NCI-H460 (cell line): ENCODE measurements at regions not wholly inside any gene's neighbourhood (a gene's known extent, or its start where the extent isn't known, plus 50 kb on each side); places are given as distances from the start of the nearest gene placed in this dataset.
A peak's percentile ranks its signal among the peaks of the same experiment; 100 is the strongest.

ENCODE experiments used
- DNase-seq: peaks from one replicate; pipeline ENCODE4 v3.0.0-alpha.2; 2016; ENCODE audit warnings: low read depth; ENCODE audit errors: extremely low read depth

DNA sequence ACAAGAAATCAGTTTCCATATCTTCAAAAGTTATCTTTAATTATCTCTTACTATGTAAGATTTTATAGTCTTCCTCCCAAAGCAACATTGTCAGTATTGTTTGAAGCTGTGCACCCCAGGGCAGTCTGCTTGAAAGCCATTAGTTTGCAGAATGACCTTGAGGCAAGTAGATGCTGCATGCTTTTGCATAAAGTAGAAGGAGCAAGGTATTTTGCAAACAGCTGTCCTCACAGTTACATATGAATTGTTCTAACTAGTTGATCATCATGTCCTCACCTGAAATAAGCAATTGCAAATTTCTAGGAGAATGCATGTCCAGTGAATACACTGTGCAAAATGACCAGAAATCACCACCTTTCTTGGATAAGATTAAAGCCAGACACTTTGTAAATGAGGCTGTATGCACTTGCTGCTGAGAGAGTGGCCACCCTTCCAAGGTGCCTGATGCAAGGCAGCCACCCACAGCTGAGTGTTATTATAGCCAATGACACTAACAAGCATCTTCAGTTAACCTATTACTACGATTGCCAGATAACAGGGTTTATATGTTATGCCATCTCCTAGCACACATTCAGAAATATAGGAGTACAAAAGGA is 730.0 kb upstream of the TMEM132C start:
- DNase-seq = no peak

DNA sequence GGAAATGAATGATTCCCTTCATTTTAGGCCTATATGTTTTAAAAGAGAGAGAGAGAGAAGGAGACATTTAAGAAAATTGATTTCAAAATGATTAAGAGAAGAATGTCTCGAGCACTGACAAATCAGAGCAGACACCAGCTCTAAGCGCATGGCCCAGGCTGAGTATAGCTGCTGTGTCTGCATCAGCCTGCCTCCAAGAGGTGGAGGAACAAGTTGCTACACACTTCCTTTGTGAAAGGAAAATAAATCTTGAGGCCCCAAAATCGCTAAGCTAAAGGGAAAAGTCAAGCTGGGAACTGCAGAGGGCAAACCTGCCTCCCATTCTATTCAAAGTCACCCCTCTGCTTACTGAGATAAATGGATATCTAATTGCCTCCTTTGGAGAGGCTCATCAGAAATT is 728.7 kb upstream of the TMEM132C start:
- DNase-seq = no peak

DNA sequence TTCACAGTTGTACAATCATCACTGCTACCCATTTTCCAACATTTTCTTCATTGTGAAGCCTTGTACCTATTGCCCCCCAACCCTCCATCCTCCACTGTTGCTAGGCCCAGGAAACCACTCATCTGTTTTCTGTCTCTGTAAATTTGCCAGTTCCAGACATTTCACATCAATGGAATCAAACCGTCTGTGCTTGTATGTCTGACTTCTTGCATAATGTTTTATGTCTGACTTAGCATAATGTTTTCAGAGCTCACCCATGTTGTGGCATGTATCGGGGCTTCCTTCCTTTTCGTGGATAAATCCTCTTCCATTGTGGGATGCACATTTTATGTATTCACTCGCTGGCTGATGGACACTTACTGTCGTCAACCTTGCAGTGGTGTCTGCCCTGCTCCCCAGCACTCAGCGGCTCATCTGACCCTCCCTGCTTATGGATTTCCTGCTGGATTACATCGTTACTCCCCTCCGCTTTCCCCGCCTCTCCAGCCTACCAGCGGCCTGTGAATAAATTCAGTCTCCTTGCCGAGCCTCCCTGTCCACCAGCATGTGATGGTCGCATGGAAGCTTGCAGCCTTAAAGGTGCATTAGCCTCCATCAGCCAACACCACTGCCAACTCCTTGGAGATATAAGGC is 727.6 kb upstream of the TMEM132C start:
- DNase-seq = no peak

DNA sequence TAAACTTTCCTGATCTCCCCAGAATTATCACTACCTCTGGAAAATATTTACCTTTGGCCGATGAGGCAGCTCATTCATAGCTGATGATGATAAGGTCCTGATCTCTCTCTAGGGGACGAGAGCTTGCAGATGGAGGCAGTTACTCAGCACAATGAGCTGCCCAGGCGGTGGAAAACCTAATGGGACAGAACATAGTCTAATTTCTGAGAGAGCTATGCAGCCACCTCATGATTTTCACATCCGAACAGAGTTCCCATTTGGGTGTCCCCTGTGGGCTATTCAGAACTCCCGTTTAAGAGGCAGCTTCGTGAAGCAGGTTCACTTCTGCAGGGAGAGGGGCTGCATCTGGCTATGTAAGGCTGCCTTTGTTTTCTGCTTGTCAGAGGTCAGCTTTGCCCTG is 724.6 kb upstream of the TMEM132C start:
- DNase-seq = no peak

DNA sequence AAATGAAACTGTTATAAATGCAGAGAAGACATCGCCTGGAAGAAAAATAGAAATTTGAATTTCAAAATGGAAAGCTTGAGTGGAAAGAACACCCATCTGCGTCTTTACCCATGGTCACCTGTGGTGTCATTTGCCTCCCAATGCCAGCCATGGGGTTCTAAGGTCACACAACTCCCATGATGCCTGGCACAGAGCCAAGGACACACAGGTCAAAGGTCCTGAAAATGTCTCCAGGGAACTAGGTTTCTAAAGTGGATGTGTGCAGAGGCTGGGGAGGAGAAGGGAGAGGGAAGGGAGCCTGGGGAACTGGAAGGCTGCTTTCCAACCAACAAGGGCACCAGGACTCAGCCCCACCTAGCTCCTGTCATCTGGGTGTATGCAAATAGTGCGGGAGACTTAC is 724.0 kb upstream of the TMEM132C start:
- no peak for DNase-seq

DNA sequence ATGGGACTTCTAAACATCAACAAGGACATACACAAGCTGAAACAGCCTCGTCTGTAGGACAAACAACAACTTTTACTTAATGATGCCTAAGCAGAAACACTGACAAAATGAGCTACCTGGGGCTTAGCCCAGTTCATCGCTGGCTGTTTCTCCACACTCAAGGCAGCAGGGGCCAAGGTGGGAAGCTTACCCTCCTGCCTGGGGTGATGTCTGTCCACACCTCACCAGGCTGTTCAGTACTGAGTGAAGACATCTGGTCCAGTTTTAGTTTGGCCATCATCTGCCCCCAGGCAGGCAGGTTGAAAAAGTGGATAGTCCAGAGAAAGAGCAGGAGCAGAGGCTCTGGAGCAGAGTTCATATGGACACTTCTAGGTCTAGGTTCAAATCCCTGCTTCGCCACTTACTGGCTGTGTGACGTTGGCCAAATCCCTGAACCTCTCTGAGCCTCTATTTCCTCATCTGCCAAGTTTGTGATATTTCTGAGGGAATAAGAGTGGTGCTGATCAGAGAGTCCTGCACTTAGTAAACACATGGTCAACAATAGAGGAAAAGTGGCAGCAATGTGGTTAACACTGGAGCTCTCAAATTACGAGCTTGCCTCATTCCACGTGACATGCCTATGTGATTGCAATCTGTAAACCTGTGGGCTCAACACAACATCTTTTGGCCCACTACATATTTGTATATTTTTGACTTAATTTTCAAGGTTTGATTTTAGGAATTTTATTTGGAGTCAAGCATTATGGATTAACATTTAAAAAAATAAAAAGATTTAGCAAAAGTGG is 720.1 kb upstream of the TMEM132C start:
- no peak for DNase-seq

DNA sequence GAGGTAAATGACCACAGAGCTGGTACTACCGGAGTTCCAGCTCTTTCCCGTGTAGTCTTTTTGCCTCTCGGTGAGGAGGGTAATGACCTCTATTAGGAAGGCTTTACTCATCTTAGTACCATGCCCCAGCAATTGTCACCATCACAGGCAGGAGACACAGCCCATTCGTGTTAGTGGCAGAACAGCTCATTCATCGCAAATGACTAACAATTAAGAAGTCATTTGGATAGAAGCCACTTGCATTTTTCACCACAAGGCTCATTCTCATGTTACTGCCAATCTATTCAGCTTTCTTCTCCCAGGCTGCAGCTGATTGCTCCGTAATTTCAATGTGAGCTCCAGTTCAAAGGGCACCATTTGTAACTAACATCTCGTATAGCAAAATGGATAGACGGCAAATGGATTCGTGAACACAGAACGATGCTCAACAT is 718.8 kb upstream of the TMEM132C start:
- no peak for DNase-seq

DNA sequence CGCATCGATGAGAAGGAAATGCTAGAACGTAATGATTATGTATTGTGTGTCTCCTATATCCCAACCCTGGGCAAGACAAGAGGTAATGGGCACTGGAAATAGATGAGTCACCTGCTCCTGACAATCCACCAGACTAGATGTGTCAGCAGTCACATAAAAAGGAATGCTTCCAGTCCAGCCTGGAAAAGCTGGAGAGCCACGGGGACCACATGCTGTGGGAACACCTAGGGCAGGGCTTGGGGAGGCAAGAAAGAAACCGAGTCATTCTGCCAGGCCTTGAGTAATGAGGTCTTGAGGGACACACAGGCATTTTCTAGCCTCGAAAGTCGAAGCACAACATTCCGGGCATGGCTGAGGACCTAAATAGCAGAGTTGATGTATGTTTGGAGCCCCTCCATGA is 716.7 kb upstream of the TMEM132C start:
- DNase-seq = no peak

DNA sequence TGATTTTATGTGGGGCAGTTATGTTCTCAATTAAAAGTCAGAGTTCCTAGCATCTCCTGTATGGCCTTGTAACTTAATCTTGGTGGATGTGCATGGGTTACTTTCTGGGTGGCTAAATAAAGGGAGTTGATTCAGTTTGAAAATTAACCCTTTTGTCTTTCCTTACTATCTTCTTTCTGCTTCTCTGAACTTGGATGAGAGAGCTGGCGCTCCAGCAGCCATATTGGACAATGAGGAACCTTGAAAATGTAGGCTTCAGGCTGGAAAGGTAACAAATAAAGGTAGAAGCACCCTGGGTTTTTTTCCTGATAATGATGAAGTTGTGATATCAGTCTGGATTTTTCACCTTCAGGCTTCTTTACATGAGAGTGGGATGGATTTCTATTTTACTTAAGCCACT is 714.1 kb upstream of the TMEM132C start:
- DNase-seq = no peak

DNA sequence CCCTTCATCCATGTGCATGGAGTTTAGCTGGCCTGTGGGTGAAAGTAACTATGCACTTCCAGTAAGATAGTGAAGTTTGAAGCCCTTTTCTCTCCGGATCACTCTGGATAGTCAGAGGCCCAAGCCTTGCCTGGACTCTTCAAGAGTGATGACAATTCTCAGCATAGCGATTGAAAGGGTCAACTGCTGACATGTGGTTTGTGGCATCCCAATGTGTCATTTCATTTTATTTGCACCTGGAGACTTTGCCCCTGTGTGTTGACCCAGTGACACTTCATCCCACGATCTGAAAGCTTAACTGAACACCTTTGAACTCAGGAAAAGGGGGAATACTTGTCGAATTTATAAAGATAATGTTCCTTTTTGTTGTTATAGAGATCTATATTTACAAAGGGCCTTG is 711.9 kb upstream of the TMEM132C start:
- no peak for DNase-seq

DNA sequence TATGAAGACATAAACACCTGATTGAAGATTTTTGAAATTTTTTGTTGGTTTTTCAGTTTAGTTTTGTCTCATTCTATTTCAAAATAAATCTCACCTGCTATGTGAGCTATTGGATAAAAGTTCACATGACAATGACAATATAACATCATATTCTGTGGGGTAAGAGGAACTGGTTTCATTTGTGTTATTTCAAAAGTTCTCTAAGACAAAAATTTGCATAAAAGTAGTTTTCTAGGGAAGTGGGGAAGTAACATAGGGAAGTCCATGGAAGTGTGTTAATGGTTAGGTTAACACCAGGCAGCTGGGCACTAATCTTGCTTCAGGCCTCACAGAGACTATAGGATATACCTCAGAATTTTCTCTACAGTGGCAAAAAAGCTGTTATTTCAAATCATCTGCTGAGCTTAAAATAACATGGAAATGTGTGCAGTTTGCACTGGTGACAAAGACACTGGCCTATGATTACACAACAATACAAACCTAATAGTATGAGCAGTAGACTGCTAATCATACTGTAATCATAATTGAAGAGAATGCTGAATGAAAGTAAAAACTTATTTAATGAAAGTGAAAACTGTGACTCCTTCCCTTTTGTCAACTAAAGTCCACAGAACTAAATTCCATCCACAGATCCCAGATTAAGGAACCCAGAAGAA is 710.6 kb upstream of the TMEM132C start:
- DNase-seq = no peak

DNA sequence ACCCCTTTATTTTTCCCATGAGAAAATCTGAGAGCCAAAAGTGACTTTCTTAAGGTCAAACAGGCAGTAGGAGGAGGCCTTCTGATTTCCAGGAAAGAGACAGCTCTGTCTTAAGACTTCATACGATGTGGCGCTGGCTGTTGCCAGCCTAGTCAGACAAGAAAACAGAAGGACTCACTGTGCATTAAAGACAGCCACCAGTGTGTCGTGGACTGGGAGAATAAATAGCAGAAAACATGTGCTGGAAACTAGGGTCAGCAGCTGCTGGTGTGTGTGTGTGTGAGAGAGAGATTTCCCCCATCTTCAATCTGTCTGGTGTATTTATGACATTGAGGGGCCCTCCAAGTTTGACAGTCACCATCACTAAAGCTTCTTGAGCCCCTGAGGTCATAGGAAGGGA is 708.6 kb upstream of the TMEM132C start:
- DNase-seq = no peak

DNA sequence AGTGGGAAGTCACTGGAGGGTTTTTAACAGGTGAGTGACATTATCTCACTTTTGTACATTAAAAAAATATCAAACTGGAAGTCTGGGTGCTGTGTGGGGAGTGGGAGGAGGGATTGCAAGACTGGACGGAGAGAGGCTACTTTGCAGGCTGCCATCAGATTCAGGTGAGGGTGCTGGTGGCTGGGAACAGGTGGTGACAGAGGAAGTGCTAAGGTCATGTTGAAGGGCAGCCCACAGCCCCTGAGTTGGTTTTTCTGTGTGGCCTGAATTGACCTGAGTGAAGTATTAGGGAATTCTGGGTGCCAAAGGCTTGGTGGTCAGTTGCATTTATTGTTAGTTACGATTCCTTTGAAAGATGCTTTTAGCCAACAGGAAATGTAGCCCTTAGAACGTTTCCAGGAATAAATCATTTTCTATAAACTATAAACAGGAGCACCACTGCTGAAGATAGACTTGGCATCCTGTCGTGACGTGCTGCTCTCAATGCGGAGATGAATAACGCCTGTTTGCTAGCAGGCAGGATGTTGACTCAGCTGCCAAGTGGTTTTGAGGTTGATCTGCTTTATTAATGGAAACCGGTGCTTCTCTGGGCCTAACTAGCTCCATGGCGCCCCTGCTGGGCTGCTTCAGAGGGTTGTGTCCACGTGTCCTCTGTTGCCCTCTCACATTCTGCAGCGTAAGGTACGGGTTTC is 707.5 kb upstream of the TMEM132C start:
- peak; percentile 4 for DNase-seq

DNA sequence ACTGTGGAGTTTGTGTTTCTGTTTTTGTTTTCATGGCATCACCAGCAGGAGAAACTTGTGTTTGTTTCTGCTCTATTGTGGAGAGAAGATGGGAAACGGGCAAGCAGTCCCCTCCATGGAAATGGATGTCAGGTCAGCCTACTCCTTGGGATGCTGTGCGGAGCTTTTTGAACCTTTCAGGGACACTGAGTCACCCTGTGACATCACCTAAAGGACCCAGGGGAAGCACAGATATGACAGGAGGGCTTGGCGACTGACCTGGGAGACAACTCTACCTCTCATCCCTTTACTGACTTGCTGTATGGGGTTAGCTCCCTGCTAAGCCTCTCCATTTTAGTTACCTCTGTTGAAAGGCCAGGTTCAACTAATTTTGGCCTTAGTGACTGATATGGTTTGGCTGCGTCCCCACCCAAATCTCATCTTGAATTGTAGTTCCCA is 706.9 kb upstream of the TMEM132C start:
- no peak for DNase-seq

DNA sequence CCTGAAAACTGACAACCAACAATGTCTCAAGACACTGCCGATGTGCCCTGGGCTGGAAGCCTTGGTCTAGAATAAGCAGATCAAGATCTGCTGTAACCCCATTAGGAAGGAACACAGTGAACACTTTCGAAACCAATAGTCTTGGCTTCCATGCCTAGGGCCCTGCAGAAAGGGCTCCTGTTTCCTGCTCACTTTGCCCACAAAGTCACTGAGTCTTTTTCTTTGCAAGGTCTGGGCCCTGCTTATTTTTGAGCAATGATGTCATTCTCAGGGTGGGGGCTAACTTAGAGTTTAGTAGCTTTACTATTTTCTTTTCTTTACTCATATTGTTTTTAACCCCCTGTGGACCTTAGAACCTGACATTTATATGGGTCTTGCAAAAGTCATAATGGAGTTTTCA is 704.2 kb upstream of the TMEM132C start:
- no peak for DNase-seq

DNA sequence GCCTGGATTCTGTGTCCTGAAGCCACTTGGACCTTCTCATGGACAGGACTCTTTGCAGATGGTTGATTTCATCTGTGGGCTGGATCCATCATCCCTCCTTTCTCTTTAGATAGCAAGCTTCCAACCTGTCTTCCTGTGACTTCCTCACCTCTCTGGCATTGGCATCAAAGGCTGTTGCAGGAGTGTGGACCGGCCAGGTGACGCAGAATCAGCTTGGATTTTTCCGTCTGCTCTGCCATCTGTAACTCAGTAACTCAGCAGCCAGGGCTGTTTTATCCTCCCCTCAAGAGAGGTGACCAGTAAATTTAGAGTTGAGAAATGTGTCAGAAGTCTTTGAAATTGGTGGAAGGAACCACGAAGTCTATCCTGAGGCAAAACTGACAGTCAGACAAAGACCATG is 701.7 kb upstream of the TMEM132C start:
- no peak for DNase-seq

DNA sequence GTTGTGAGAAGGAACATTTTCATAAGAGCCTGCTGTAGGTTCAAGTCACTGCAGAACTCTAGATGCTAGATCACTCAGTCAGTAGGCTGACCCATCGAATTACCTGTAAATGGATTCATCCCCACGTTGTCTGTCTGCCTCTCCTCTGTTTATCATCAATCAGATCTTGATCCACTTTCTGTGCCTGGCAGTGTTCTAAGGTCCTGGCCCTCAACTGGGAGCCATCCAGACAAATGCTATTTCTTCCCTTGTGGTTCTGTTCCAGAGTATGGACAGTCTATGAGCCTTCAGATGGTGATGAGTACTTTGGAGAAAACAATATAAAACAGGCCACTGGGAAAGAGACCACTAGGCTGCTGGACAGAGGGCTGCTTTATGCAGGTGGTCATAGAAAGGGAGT is 699.4 kb upstream of the TMEM132C start:
- DNase-seq = no peak

DNA sequence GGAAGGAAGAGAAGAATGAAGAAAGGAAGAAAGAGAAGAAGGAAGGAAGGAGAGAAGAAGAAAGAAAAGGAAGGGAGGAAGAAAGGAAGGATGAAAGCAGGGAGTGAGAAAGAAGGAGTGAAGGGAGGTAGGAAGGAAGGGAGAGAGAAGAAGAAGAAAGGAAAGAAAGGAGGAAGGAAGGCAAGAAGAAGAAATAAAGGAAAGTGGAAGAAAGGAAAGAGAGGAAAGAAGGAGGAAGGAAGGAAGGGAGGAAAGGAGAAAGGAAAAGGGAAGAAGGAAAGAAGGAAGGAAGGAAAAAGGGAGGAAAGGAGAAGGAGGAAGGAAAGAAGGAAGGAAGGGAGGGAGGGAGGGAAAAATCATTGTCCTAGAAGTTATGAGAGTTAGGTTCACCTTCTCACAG is 696.6 kb upstream of the TMEM132C start:
- no peak for DNase-seq

DNA sequence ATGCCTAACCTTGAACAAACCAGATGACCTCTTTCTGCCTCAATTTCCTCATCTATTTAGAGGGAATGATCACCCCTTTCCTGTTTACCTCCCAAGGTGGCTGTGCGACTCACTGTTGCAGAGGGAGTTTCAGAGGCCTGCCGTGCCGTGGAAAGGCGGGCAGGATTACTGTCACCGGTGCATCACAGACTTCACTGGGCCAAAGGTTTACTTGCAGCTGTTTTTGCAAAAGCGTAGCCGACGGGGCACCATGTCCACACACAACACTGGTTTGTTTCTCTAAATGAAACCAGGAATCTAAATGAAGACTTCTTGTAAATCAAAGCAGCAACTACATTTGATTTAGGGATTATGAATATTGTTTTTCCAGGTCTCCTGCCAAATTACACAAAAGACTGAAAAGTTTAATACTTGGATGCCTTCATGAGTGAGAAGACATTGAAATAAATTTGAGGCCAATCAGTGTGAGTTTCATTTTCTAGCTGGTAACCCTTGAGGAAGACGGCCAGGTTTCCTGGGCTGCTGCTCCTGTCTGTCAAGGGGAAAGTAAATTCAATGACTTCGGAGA is 696.1 kb upstream of the TMEM132C start:
- no peak for DNase-seq

DNA sequence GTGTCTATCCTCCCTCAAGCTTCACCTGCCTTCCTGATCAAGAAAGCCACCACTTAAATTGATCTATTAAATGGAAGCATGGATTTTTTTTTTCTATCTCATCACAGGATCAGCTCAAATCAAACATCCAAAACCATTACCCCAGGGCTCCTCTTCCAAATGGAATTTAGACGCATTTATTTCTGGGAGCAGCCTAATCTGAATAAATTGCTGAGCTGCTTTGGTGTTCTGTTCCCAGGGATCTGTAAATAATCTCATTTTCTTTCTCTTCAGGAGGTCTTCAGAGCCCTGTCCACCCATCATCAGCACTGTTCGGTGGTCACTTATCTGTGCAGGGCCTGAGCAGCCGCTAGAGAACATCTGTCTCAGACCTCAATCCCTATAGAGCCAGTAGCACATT is 695.4 kb upstream of the TMEM132C start:
- DNase-seq = no peak

DNA sequence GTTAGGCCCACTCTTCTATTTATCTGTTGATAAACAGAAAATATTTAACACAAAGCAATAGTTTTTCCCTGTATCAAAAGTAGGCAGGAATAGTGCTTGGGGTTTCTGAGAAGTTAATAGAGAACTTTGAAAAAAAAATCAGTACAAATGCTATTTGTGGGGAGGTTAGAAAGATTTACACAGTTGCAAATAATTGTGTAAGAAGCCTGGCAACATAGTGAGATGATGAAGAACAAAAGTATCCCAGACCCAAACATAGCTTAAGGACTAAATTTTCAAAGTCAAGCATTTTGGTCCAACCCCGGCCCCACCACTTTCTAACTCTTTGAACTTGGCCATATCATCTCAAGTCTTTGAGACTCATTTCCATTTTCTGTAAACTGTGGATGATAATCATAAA is 687.5 kb upstream of the TMEM132C start:
- no peak for DNase-seq
